COLO668 (cell line): ENCODE measurements at regions not wholly inside any gene's neighbourhood (a gene's known extent, or its start where the extent isn't known, plus 50 kb on each side); places are given as distances from the start of the nearest gene placed in this dataset.
"Not testable (repeated sequence)": the region's sequence is repeated elsewhere in the genome, so short reads cannot be mapped to it uniquely, and the experiment has no call there.

ENCODE experiments used
- DNase-seq: peaks from one replicate; lab custom pipeline; 2025; ENCODE audit not compliant: unreplicated experiment; lab: John Stamatoyannopoulos, UW

- no peak for DNase-seq
These were observed 89.1 kb upstream of the IGFBP7 start for GRCh38 chr4:57199267-57199666.

GRCh38 chr4:57195622-57196021 is 85.4 kb upstream of the IGFBP7 start:
- no peak for DNase-seq

GRCh38 chr4:57194068-57194611 is 84.0 kb upstream of the IGFBP7 start:
- DNase-seq: no peak

- no peak for DNase-seq
These were observed 83.1 kb upstream of the IGFBP7 start for GRCh38 chr4:57193209-57193810.

- no peak for DNase-seq
These were observed 81.4 kb upstream of the IGFBP7 start for GRCh38 chr4:57191523-57192034.

GRCh38 chr4:57190601-57191481 is 80.7 kb upstream of the IGFBP7 start:
- DNase-seq: peak; percentile 6

- DNase-seq: no peak
These were observed 77.1 kb upstream of the IGFBP7 start for GRCh38 chr4:57187246-57187645.

- DNase-seq: no peak
These were observed 74.3 kb upstream of the IGFBP7 start for GRCh38 chr4:57184378-57185029.

GRCh38 chr4:57182132-57182874 is 72.1 kb upstream of the IGFBP7 start:
- DNase-seq: no peak

GRCh38 chr4:57173136-57173535 is 63.0 kb upstream of the IGFBP7 start:
- DNase-seq: not testable (repeated sequence)

- no peak for DNase-seq
These were observed 61.9 kb upstream of the IGFBP7 start for GRCh38 chr4:57172065-57172464.

GRCh38 chr4:57168982-57169381 is 58.8 kb upstream of the IGFBP7 start:
- DNase-seq: no peak

- peak; percentile 71 for DNase-seq
These were observed 53.6 kb upstream of the IGFBP7 start for GRCh38 chr4:57163530-57164459.

GRCh38 chr4:57162499-57163019 is 52.4 kb upstream of the IGFBP7 start:
- DNase-seq: no peak
